ENCODE measurements at regions not wholly inside any gene's neighbourhood (a gene's known extent, or its start where the extent isn't known, plus 50 kb on each side); places are given as distances from the start of the nearest gene placed in this dataset.

DNA sequence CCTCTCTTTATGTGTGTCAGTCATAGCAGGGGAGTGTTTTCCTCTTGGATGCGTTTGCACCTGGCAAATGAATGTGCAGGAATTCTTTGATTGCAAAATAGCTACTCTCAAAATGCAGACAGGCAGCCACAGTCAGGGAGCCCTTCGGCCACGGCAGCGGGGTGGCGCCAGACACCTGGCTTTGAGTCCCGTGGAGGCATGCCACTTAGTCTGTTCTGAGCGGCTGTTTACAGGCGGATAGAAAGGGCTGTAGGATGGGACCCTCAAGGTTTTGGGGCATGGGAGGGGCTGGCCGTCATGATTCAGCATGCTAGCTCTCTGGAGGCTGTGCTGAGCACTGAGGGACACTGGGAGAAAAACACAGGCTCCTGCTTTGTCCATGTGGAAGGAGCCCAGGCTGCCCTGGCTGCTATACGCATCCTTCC lies 117.1 kb downstream of the SLC25A47 start:
- peak in 2 of 3 donors; percentile 53 to 55 for DNase-seq

DNA sequence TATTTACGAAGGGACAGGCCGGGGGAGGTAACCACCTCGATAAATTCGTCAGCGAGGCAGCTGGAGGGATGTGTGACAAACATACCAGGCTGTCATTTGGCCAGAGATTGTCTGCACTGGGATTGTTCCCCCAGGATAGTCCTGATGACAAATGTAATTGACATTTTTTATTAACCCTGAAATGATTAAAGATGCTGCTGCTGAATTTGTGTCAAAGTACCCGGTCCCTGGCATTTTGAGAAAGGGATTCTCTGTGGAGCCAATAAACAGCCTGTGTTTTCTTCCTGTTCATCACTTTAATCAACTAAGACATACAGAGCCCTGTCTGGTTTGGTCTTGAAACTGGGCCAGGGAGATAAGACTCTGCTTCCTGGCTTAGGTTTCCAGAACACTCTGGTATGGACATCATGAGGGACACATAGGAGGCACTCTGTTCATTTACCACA lies 117.6 kb downstream of the SLC25A47 start:
- no peak for DNase-seq

DNA sequence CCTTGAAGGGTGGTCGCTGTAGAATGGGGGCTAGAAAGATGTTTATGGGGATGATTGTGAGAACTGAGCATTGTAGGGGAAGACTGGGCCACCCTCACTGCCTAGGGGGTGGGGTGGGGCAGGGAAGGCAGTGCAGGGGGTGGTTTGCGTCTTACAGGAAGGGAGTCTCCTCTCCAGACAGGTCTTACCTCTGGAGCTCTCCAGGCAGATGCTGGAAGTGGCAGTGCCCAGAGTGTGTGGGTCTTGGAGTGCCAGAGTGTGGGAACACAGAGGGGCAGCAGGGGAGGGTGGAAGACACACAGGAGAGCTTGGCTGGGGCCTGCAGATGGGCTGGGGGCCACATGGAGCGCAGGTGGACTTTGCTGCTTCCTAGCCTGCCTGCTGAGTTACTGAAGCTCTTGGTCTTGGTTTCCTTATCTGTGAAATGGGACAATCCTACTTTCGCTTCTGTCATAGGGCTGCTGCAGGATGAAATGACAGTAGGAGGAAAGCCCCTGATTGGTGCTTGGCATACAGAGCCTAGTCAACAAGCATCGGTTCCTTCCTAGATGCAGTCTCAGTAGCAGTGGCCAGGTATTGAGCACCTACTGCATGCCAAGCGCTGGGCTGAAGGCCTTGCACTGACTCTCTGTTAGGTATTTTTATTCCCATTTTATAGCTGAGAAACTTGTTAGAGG lies 118.3 kb downstream of the SLC25A47 start:
- DNase-seq: no peak

DNA sequence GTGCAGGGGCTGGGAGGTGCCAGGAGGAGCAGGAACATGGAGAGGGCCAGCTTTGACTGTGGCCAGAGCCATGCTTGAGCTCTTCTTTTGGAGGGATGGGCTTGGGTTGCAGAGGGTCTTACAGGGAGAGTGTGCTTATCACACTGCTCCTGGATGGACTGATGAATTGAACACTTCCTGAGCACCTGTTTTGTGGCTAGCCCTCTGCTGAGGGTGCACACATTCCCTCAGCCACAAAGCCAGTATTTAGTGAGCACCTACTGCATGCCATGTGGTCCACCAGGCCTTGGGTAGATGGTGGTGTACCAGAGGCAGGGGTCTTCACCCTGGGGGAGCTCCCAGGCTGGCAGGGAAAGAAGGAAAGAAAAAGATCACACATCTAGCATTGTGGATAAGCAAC lies 118.9 kb downstream of the SLC25A47 start:
- no peak for DNase-seq

DNA sequence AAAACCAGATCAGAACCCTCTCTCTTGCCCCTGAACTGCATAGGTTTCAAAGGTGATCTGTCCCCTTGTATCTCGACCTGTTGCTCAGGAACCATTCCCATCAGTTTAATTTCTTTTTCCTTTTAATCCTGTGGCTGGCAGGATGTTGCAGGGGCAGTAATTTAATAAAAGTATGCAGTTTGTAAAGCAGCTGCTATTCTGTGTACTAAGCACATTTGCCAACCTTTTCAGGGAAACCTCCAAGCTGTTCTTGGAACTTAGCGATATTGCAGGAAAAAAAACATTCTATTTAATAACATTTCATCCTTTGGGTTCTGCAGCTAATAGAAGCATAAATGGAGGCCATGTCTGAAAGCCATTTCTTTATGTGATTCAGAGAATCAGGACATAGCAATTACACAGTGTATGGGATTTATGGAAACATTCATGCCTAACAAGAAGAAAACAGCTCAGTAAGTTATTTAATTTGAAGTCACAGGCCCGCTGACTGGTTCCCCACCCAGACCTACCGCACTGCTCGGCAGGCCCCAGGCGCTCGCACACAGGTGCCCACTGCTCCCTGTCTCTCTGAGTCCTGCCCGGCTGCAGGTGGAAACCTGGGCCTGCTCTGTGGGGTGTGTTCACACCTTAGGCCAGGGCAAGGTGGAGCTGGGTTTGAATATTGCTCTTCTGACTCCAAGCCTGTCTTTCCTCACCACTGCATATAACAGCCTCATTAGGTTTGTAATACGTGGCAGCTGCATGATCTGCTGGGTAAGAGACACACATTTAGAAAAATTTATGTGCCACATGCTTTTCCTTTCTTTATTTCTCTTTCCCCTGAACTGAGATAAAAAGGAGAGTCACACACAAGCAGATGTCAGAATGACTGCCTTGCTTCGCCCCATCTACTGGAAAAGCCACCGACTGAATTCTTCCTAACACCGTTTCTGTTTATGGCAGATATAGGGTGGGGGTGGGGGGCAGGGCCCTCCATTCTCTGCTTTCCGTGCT lies 119.7 kb downstream of the SLC25A47 start:
- no peak for DNase-seq

DNA sequence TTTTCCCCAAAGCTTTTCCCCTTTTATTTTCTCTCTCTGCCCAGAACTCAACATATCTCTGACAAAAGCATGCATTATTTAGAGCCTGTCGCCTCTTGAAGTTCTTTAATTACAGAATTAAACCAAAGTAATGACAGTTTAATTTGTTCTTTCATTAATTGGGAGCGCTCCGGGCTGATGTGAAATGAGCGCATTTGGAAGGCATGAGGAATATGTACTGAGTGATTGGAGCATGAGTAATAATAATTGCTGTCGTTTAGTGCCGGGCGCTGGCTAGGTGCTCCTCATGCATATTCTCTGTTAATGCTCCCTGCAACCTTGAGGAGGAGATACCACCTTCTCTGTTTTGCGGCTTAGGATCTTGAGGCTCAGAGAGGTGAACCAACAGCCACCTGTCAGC lies 120.5 kb downstream of the SLC25A47 start:
- DNase-seq: no peak

DNA sequence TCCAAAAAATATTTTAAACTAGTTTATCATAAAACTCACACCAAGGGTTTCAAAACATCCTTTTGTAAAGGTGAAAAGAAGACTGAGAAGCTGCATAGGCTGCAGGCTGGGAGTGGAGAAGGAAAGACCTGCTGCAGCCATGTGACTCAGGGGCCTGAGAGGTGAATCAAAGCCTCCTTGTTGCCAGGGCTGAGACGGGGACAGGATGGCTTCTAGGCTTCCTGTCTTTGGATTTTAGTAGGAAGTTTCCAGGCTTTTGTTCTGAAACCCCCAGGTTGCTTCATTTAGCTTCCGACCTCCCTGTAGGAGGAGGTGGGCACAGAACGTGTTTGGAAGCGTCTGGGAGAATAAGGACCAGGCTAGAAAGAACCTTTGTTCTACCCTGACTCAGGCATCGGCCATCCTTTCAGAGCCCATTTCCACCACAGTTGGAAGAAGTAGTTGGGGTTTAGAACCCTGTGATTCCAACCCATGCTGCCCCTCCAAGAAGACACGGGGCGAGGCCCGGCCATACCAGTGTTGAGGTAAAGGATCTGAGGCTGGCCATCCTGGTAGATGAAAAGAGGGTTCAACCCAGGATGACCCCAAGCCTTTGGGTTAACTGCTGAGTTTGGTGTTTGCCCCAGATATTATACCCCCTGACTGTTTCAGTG lies 122.4 kb downstream of the SLC25A47 start:
- no peak for DNase-seq

DNA sequence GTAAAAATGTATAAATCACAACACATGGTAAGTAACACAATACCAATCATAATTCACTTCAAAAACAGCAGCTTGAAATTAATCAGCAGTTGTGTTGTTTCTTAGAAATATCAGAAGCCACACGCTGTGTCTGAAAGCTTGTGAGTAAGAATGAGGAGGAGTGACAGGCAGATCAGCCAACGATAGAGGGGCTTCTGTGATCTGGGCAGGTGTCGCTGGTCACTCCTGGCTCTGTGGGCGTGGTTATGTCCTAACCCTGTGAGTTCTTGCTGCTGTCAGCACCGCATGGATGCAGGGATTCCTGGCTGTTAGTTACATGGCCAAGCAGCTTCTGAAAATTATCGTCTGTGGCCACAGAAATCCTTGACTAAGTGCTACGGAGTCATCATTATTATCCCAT lies 123.4 kb downstream of the SLC25A47 start:
- DNase-seq: no peak

DNA sequence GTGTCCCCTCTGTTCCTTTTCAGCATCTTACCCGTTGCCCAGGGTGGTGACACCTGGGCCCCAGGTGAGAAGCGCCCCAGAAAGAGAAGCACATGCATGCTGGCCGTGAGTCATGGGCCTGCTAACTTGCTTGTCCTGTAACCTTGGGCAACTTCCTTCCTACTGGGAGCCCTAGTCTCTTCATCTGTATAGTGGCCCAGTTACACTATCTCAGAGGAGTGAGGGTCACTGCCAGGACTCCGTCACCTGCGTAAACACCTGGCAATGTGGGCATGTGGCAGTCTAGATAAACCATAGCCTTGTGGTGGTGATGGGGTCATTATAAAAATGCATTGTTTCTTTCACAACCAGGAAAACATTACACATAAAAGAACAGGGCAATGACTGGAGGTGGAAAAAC lies 125.2 kb downstream of the SLC25A47 start:
- DNase-seq: no peak

DNA sequence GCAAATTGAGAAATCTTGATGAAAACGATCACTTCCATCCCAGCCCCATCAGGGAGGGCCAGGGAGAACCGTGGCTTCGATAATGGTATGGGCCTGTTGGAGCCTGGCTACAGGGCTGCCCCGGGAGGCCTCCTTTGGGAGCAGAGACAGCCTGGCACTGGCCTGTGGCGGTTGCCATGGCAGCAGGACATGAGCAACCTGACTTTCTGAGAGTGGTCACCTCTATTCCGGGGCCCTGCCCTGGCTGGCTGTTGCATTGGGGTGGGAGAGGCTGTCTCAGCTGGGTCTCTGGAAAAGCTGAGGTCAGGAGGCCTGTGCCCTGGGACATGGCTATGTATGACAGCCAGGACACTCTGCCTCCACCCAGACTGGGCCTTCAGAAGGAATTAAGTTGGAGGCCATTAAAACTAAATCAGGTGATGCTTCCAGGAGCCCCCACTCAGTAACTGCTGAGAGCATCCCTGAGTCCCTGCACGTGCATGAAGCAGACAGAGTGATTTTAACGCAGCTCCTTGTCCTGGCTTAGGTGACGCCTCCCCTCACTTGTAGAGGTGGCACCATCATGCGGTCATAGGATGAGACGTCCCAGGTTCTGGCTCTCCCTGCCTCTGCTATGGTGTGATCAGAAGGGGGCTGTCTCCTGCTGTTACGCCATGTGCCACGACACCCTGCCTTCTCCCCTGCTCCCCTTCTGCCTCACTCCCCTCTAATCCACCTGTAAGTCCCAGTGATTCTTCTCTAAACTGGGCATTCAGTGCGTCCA lies 126.3 kb downstream of the SLC25A47 start:
- no peak for DNase-seq

DNA sequence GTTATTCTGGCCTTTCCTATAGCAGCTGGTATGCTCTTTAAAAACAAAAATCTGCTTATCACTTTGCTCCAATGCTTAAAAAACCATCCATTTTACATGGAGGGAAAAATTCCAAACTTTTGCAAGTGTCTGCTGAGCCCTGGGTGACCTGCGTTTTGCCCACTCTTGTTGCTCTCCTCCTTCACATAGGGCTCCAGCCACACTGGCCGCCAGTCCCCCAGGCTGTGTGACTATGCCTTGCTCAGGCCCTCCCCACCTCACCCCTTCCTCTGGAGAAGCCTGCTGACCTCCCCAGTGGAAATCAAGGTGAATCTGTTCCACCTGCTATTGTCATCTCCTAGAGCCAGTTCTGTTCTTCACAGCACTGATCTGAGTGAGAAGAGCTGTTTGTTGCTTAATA lies 126.9 kb downstream of the SLC25A47 start:
- no peak for DNase-seq

DNA sequence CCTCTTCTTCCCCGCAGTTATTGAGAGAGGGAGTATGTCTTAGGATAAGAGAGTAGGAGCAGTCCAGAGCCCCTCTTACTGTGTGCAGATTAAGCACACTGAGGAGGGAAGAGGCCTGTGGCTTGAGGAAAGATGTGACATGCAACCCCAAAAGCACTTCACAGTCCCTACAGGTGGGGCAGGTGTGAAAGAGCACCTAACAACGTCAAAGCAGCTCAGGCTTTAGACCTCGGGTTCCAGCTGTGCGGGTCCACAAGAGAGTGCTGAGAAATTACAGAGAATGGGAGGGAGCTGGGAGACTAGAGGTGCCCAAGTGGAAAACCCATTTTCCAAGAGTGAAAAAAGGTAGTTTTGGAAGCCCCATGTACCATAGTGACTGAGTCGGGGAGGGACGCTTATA lies 127.6 kb downstream of the SLC25A47 start:
- DNase-seq: no peak

DNA sequence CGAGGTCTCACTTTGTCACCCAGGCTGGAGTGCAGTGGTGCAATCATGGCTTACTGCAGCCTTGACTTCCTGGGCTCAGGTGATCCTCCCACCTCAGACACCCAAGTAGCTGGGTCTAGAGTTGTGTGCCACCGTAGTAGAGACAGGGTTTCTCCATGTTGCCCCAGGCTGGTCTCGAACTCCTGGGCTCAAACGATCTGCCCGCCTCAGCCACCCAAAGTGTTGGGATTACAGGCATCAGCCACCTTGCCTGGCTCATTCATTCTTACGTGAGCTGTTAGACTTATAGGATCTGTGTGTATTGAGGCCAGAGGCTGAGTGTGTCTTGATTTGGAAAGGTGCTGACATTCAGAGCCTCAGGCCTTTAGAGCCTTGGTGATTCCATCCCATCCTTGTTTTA lies 128.1 kb downstream of the SLC25A47 start:
- no peak for DNase-seq

DNA sequence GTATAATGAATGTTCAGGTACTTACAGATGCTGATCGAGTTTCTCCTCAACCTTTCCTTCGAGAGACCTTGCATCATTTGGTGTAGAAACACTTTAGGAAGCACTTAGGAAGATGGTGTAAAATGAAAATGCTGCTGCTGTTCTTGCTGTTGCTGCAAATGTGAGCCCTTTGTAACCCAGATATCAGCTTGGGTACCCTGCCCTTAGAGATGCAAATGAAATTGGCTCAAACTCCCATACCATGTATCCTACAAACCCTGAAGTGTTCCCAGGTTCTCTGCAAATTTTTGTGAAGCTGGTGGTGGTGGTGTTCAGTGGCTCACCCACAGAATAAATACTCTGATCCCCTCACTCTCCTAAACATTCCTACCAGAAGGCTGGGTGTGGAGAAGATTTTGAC lies 130.8 kb downstream of the SLC25A47 start:
- no peak for DNase-seq

DNA sequence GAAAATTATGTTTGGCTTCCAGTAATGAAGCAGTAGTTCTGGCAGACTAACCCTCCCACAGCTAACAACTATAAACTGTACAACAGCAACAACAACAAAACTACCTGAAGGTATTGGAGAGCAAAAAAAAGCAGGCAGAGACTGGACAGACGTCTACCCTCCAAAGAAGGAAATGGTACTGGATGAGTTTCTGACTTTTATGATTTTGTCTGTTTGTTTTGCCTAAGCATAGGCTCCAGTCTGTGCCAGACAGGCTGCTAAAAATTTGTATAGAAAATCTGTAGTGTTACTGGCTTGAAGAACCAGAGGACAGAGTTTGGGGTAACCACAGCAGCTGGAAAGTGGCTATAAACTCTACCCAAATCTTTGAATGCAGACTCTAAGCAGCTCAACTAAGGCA lies 131.3 kb downstream of the SLC25A47 start:
- no peak for DNase-seq

DNA sequence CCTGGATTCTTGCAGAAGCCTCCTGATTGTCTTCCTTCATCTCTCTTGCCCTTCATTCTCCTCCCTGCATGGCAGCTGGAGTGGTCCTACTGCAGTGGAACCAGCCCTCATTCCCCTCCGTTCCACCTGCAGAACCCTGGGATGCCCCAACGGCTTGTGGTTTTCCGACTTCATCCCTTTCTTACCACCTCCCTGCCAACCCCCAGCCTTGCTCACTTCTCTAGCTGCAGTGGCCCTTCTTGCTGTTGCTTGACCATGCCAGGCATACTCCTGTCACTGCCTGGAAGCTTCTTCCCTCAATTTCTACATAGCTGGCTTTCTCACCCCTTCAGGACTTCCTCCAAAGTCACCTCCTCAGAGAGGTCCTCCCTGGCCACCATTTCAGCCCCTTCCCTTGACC lies 123.3 kb downstream of the BEGAIN start:
- DNase-seq: no peak

DNA sequence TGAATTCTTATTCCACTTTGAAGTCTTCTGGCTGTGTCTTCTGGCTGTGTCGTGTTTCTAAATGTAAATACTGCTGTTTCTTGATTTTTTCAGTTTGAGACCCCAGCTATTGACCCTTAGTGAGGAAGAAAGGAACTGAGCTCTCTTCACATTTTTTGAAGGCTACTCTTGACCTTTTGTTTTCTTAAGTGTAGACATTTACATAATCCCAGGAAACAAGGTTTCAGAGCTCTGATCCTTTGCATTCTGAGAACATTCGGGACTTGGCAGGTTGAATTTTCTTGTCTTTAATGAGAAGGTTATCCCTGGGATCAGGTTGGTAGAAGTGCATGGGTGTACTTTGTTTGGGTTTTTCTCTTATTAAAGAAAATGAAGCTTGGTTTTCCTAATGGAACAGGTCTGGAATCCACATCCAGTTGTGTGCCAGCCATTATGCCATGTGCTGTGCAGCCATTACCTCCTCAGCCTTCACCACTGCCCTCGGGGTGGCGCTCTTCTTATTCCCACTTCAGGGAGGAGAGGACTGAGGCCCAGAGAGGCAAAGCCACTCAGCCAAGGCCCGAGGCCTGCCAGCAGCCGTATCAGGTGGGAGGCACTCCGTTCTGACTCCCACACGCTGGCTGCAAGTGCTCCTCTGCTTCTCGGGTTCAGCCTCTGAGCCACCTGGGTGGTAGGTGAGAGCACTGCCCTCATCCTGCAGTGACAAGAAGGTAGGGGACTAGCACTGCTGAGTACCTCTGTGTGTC lies 120.9 kb downstream of the BEGAIN start:
- DNase-seq: no peak

DNA sequence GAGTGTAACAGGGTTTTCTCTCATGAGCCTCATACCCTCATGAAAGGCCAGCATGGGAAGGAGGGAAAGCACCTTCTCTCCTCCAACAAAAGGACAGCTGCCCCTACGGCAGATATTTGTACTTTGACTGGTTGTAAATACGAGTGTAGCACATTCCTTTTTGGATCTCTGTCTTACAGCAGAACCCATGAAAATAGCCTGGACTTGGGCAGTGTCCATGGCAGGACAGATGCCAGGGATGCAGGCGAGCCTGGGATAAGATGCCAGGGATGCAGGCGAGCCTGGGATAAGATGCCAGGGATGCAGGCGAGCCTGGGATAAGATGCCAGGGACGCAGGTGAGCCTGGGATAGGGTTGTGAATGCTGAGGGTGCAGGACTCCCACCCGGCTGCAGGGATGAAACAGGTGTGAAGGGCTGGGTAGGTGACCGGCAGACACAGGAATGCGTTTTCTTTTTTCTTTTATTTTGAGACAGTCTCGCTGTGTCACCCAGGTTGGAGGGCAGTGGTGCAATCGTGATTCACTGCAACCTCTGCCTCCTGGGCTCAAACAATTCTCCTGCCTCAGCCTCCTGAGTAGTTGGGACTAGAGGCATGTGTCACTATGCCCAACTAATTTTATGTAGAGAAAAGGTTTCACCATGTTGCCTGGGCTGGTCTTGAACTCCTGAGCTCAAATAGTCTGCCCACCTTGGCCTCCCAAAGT lies 120.0 kb downstream of the BEGAIN start:
- DNase-seq: no peak

DNA sequence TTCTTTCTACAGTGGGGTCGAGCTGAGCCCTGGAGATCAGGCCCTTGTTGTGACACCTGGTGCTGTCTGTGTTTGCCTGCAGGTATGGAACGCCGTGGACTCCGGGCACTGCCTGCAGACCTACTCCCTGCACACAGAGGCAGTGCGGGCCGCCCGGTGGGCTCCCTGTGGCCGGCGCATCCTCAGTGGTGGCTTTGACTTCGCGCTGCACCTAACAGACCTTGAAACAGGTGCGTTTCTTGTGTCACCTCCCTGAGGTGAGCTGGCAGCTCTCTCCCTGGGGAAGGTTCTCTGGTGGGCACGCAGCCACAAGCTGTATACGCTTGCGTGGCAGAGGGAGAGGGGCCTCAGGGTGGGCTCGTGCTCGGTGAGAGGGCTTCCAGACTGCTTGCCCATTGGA lies 119.3 kb downstream of the BEGAIN start:
- DNase-seq: no peak

DNA sequence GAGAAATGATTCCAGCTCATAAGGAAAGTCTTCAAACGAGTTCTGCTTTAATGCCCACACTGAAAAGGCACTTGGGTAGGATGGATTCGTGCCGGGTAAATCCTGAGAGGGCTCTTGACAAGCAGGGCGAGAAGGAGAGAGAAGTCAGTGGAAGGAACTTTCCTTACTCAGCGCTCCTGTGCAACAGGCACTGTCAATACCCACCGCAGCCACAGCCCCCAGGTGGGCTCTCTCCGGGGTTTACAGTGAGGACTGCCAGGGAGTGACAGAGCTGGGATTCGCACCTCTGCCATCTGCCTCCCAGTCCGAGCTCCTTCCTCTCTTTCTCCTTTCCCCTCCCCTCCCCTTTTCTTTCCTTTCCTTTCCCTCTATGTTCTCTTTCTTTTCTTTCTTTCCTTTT lies 118.7 kb downstream of the BEGAIN start:
- no peak for DNase-seq
